Breast epithelium (tissue), 4 donors: ENCODE measurements at regions not wholly inside any gene's neighbourhood (a gene's known extent, or its start where the extent isn't known, plus 50 kb on each side); places are given as distances from the start of the nearest gene placed in this dataset.

ENCODE experiments used
- DNase-seq, 2 donors: peaks; one replicate each; pipeline ENCODE4 v3.0.0-alpha.2; 2019; ENCODE audit warnings: low spot score in 2 of 2
- H3K27ac ChIP-seq, 2 donors: fragments of 200-600 bp; sonication (generic) in 1 of 2; one replicate each; pipeline ENCODE4 v1.5.1; 2016 to 2019; ENCODE audit warnings: mild to moderate bottlenecking in 1 of 2
- H3K27me3 ChIP-seq, 2 donors: fragments of 200-600 bp; sonication (generic) in 1 of 2; one replicate each; pipeline versions ENCODE4 v1.5.1 to v1.6.0; 2017 to 2019; ENCODE audit warnings: control low read depth in 1 of 2, mild to moderate bottlenecking in 1 of 2
- H3K36me3 ChIP-seq: fragments of 200-600 bp; one replicate; pipeline ENCODE4 v1.5.1; 2019
- H3K4me1 ChIP-seq, 2 donors: fragments of 200-600 bp; sonication (generic); one replicate each; pipeline ENCODE4 v1.5.1; 2016 to 2019; ENCODE audit warnings: control low read depth in 1 of 2
- H3K4me3 ChIP-seq, 3 donors: fragments of 200-600 bp; sonication (generic); 1 replicate in 2 of 3; 2 replicates in 1 of 3; pipeline ENCODE4 v1.5.1; 2016 to 2019; ENCODE audit warnings: mild to moderate bottlenecking in 3 of 3, moderate library complexity in 2 of 3
- H3K9me3 ChIP-seq, 2 donors: fragments of 200-600 bp; sonication (generic) in 1 of 2; one replicate each; pipeline ENCODE4 v1.5.1; 2016 to 2019; ENCODE audit warnings: control low read depth in 1 of 2
- POLR2A ChIP-seq: fragments of 450-650 bp; IDR thresholded peaks from one replicate; pipeline ENCODE4 v1.6.1; 2016; ENCODE audit warnings: antibody characterized with exemption, mild to moderate bottlenecking, moderate library complexity
- POLR2AphosphoS5 ChIP-seq, 3 donors: sonication (generic); formaldehyde crosslinking; IDR thresholded peaks; one replicate each; pipeline ENCODE4 v1.6.1; 2017; ENCODE audit warnings: antibody characterized with exemption in 3 of 3
- intact Hi-C: fragments of 100-400 bp; cut with DNase I; formaldehyde crosslinking; loops from one replicate; pipeline ENCODE4 v1.15.1; 2023; ENCODE audit warnings: low total_unique reads
- TF ChIP-seq, protein P1 (sequence below), 3 donors: fragments of 450-650 bp; IDR thresholded peaks; one replicate each; pipeline ENCODE4 v1.5.1; 2016 to 2017; ENCODE audit warnings: antibody characterized with exemption in 3 of 3, mild to moderate bottlenecking in 3 of 3, moderate library complexity in 3 of 3

DNA sequence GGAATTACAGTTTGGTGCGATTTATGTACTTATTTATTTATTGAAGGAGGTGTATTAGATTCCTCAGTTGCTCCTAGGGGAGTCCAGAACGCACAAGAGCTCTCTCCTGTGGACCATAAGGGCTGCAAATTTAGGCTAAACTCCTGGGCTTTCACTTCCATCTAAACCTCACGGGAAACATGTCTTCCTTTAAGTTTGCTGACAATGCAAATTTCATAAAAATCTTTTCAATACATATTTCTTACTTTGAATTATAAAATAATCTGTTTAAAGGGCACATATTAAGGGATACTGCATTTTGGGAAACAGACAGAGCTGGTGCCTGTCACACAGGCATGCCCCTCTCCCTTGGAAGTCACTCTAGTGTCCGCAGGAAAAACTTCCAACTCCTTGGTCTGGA is 438.0 kb upstream of the CPEB2 start:
- Histone ChIP-seq H3K27me3 (no peaks in the 10 kb centered on the region), H3K4me1 (no peaks in the 10 kb centered on the region), H3K27ac (no peak overlapping the region), H3K9me3 (no peaks in the 10 kb centered on the region), H3K4me3 (no peak overlapping the region), H3K36me3 (no peaks in the 10 kb centered on the region)
- intact Hi-C loops, result no loop called here
- no peak for DNase-seq
- TF ChIP-seq, protein P1, sequence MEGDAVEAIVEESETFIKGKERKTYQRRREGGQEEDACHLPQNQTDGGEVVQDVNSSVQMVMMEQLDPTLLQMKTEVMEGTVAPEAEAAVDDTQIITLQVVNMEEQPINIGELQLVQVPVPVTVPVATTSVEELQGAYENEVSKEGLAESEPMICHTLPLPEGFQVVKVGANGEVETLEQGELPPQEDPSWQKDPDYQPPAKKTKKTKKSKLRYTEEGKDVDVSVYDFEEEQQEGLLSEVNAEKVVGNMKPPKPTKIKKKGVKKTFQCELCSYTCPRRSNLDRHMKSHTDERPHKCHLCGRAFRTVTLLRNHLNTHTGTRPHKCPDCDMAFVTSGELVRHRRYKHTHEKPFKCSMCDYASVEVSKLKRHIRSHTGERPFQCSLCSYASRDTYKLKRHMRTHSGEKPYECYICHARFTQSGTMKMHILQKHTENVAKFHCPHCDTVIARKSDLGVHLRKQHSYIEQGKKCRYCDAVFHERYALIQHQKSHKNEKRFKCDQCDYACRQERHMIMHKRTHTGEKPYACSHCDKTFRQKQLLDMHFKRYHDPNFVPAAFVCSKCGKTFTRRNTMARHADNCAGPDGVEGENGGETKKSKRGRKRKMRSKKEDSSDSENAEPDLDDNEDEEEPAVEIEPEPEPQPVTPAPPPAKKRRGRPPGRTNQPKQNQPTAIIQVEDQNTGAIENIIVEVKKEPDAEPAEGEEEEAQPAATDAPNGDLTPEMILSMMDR (IDR thresholded peaks at IDR 0.05), result no peak
- TF ChIP-seq POLR2A (no peak), POLR2AphosphoS5 (IDR thresholded peaks at IDR 0.05) (no peak)

DNA sequence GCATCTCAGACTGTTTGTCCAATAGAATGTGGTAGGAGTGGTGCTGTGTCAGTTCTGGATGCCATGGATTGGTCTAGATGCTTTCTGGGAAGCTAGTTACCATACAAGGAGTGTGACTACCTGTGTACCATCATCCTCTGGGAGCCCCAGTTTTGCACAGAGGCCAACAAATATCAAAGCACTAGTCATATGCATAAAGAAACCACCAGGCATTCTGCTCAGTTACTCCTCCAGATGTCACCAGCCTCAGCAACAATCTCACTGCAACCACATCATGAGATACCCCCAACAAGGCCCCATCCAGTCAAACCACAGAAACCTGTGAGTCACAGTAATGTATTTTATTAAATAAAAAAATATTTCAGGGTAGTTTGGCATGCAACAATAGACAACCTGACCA is 435.8 kb upstream of the CPEB2 start:
- Histone ChIP-seq H3K36me3 (no peaks in the 10 kb centered on the region), H3K4me3 (no peak overlapping the region), H3K4me1 (no peaks in the 10 kb centered on the region), H3K27me3 (no peaks in the 10 kb centered on the region), H3K9me3 (no peaks in the 10 kb centered on the region), H3K27ac (no peak overlapping the region)
- intact Hi-C loops, result no loop called here
- DNase-seq, result no peak
- TF ChIP-seq POLR2AphosphoS5 (IDR thresholded peaks at IDR 0.05), result no peak
- TF ChIP-seq, protein P1 (IDR thresholded peaks at IDR 0.05), result no peak
- no peak for TF ChIP-seq POLR2A

GRCh38 chr4:14568351-14568750 is 433.9 kb upstream of the CPEB2 start:
- Histone ChIP-seq H3K4me1 (no peaks in the 10 kb centered on the region), H3K27me3 (no peaks in the 10 kb centered on the region), H3K4me3 (no peak overlapping the region), H3K9me3 (no peaks in the 10 kb centered on the region), H3K36me3 (no peaks in the 10 kb centered on the region), H3K27ac (no peak overlapping the region)
- no peak for DNase-seq
- intact Hi-C loops, result no loop called here
- no peak for TF ChIP-seq POLR2AphosphoS5 (IDR thresholded peaks at IDR 0.05)
- TF ChIP-seq POLR2A, result no peak
- TF ChIP-seq, protein P1 (IDR thresholded peaks at IDR 0.05), result no peak

GRCh38 chr4:14575289-14575688 is 427.0 kb upstream of the CPEB2 start:
- Histone ChIP-seq H3K4me3 (no peak overlapping the region), H3K27me3 (no peaks in the 10 kb centered on the region), H3K4me1 (no peaks in the 10 kb centered on the region), H3K27ac (no peak overlapping the region), H3K9me3 (no peaks in the 10 kb centered on the region), H3K36me3 (no peaks in the 10 kb centered on the region)
- DNase-seq, result no peak
- intact Hi-C loops, result no loop called here
- TF ChIP-seq POLR2AphosphoS5 (IDR thresholded peaks at IDR 0.05) (no peak), POLR2A (no peak)
- TF ChIP-seq, protein P1 (IDR thresholded peaks at IDR 0.05), result no peak

DNA sequence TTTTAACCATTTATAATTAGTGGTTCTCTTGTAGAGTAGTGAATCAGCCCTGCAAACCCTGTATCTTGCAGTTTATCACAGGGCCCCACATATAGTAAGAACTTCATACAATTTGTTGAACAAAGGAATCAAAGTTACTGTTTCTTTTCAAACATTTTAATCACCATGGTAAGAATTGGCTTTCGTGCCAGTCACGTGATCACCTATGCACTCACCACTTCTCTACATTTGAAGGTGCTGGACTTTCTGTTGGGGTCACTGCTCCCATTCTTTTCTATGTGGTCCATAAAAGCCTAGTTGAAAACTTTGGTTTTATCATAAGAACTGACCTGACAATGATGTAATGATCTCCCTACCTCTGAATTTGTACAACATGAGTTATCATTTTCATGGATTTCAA is 426.4 kb upstream of the CPEB2 start:
- Histone ChIP-seq H3K4me1 (no peaks in the 10 kb centered on the region), H3K9me3 (no peaks in the 10 kb centered on the region), H3K27ac (no peak overlapping the region), H3K4me3 (no peak overlapping the region), H3K27me3 (no peaks in the 10 kb centered on the region), H3K36me3 (no peaks in the 10 kb centered on the region)
- TF ChIP-seq POLR2A (no peak), POLR2AphosphoS5 (IDR thresholded peaks at IDR 0.05) (no peak)
- TF ChIP-seq, protein P1 (IDR thresholded peaks at IDR 0.05), result no peak
- intact Hi-C loops, result no loop called here
- DNase-seq, result no peak
